ENCODE measurements at regions not wholly inside any gene's neighbourhood (a gene's known extent, or its start where the extent isn't known, plus 50 kb on each side); places are given as distances from the start of the nearest gene placed in this dataset.

DNA sequence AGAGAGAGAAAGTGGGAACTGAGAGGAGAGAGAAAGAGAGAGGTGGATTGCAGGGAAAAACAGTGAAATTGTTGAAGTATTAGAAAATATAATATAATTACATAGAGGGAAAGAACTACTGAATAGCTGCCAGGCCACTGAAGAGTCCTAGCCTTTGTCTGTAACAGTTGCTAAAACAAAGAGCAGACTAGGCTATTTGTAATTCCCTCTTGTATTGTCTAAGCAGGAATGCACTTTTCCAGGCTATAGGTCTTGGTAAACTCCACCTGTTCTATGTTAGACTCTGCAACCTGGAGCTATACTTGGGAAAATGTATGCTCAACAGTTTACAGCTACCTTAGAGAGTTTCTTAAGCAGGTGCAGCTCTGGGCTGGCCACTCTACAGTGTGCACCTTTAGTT is 1063.3 kb downstream of the ADGRL3 start:
- TF ChIP-seq, protein P1, sequence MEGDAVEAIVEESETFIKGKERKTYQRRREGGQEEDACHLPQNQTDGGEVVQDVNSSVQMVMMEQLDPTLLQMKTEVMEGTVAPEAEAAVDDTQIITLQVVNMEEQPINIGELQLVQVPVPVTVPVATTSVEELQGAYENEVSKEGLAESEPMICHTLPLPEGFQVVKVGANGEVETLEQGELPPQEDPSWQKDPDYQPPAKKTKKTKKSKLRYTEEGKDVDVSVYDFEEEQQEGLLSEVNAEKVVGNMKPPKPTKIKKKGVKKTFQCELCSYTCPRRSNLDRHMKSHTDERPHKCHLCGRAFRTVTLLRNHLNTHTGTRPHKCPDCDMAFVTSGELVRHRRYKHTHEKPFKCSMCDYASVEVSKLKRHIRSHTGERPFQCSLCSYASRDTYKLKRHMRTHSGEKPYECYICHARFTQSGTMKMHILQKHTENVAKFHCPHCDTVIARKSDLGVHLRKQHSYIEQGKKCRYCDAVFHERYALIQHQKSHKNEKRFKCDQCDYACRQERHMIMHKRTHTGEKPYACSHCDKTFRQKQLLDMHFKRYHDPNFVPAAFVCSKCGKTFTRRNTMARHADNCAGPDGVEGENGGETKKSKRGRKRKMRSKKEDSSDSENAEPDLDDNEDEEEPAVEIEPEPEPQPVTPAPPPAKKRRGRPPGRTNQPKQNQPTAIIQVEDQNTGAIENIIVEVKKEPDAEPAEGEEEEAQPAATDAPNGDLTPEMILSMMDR (conservative IDR thresholded peaks at IDR 0.05; ENCODE audit: low read length) = no peak
- no peak for TF ChIP-seq EZH2phosphoT487 (IDR thresholded peaks at IDR 0.05; ENCODE audit: borderline replicate concordance, low read depth, low read length)
- Histone ChIP-seq H3K79me2 (ENCODE audit: insufficient read depth, low read depth, low read length) (no peaks in the 10 kb centered on the region), H3K9me2 (ENCODE audit: insufficient read depth, low read length) (no peaks in the 10 kb centered on the region), H3K4me2 (ENCODE audit: low read length) (no peak overlapping the region), H4K20me1 (ENCODE audit: insufficient read depth, low read length) (no peaks in the 10 kb centered on the region), H3K4me1 (ENCODE audit: insufficient read depth, low read length, poor library complexity, severe bottlenecking) (no peaks in the 10 kb centered on the region), H3K4me3 (ENCODE audit: low read depth, low read length, poor library complexity, severe bottlenecking) (no peak overlapping the region), H3K9me3 (ENCODE audit: low read length) (no peaks in the 10 kb centered on the region), H3K36me3 (ENCODE audit: insufficient read depth, low read length) (no peaks in the 10 kb centered on the region), H3K27ac (ENCODE audit: low read depth, low read length, poor library complexity, severe bottlenecking) (no peak overlapping the region), H2AFZ (ENCODE audit: low read length) (no peak overlapping the region)
- no TSS peak for BruUV-seq (replicated peaks)
- ChIA-PET POLR2A (no interaction called here), CTCF (ENCODE audit: unreplicated experiment) (no interaction called here)
- no peak for DNase-seq (ENCODE audit: low spot score)
- intact Hi-C loops (cut with micrococcal nuclease; ENCODE audit: unreplicated experiment) = no loop called here

DNA sequence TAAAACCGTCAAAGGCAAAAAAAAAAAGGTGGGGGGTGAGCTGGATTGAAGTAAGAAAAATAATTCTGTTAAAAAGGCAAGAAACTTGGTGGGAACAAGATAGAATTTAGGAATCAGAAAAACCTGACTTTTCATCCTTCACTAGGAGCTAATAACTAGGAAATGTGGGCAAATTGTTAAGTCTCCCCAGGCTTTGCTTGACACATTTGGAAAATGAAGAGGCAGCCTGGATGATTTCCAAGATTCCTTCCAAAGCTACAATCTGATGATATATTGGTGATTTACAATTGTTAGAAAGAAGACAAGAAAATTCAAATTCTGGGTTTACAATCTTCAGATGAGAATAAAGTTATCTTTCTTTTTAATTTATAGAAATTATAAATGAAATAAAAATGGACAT is 1062.5 kb downstream of the ADGRL3 start:
- intact Hi-C loops (cut with micrococcal nuclease; ENCODE audit: unreplicated experiment) = no loop called here
- Histone ChIP-seq H3K27ac (ENCODE audit: low read depth, low read length, poor library complexity, severe bottlenecking) (no peak overlapping the region), H2AFZ (ENCODE audit: low read length) (no peak overlapping the region), H3K4me3 (ENCODE audit: low read depth, low read length, poor library complexity, severe bottlenecking) (no peak overlapping the region), H4K20me1 (ENCODE audit: insufficient read depth, low read length) (no peaks in the 10 kb centered on the region), H3K36me3 (ENCODE audit: insufficient read depth, low read length) (no peaks in the 10 kb centered on the region), H3K9me3 (ENCODE audit: low read length) (no peaks in the 10 kb centered on the region), H3K4me1 (ENCODE audit: insufficient read depth, low read length, poor library complexity, severe bottlenecking) (no peaks in the 10 kb centered on the region), H3K4me2 (ENCODE audit: low read length) (no peak overlapping the region), H3K9me2 (ENCODE audit: insufficient read depth, low read length) (no peaks in the 10 kb centered on the region), H3K79me2 (ENCODE audit: insufficient read depth, low read depth, low read length) (no peaks in the 10 kb centered on the region)
- ChIA-PET POLR2A (no interaction called here), CTCF (ENCODE audit: unreplicated experiment) (no interaction called here)
- no TSS peak for BruUV-seq (replicated peaks)
- no peak for DNase-seq (ENCODE audit: low spot score)
- TF ChIP-seq, protein P1 (conservative IDR thresholded peaks at IDR 0.05; ENCODE audit: low read length) = no peak
- no peak for TF ChIP-seq EZH2phosphoT487 (IDR thresholded peaks at IDR 0.05; ENCODE audit: borderline replicate concordance, low read depth, low read length)

DNA sequence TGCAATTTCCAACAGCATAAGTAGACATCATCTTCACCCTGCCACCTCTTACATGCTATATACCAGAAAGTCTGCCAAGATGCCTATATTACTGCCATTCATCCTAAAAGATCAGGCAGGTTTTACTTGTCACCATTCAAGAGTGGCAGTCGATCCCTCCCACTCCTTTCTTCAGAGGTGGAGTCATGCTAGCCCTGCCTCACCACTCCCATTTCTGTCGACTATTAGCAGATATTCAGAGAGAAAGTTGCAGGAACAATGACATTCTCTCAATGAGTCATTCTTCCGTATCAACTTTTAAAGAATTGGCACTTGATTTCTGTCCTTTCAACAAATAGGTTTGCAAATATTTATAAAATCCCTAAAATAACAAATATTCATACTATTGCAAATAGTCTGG is 1060.1 kb downstream of the ADGRL3 start:
- no peak for DNase-seq (ENCODE audit: low spot score)
- ChIA-PET CTCF (ENCODE audit: unreplicated experiment) (no interaction called here), POLR2A (no interaction called here)
- H4K20me1 ChIP-seq (ENCODE audit: insufficient read depth, low read length) = no peaks in the 10 kb centered on the region
- H2AFZ ChIP-seq (ENCODE audit: low read length) = no peak overlapping the region
- no peak overlapping the region for H3K4me3 ChIP-seq (ENCODE audit: low read depth, low read length, poor library complexity, severe bottlenecking)
- no peaks in the 10 kb centered on the region for H3K9me3 ChIP-seq (ENCODE audit: low read length)
- H3K27ac ChIP-seq (ENCODE audit: low read depth, low read length, poor library complexity, severe bottlenecking) = no peak overlapping the region
- BruUV-seq (replicated peaks) = no TSS peak
- no peaks in the 10 kb centered on the region for H3K4me1 ChIP-seq (ENCODE audit: insufficient read depth, low read length, poor library complexity, severe bottlenecking)
- H3K36me3 ChIP-seq (ENCODE audit: insufficient read depth, low read length) = no peaks in the 10 kb centered on the region
- no peak overlapping the region for H3K4me2 ChIP-seq (ENCODE audit: low read length)
- TF ChIP-seq, protein P1 (conservative IDR thresholded peaks at IDR 0.05; ENCODE audit: low read length) = no peak
- no peak for TF ChIP-seq EZH2phosphoT487 (IDR thresholded peaks at IDR 0.05; ENCODE audit: borderline replicate concordance, low read depth, low read length)
- intact Hi-C loops (cut with micrococcal nuclease; ENCODE audit: unreplicated experiment) = no loop called here
- H3K9me2 ChIP-seq (ENCODE audit: insufficient read depth, low read length) = no peaks in the 10 kb centered on the region
- no peaks in the 10 kb centered on the region for H3K79me2 ChIP-seq (ENCODE audit: insufficient read depth, low read depth, low read length)

All from OCI-LY7 (cell line).